Activated CD8-positive, alpha-beta memory T cell treated with anti-CD3 and anti-CD28 coated beads, Interleukin-2, amount 50 U/mL, for 1 hour (primary cell): ENCODE measurements at regions not wholly inside any gene's neighbourhood (a gene's known extent, or its start where the extent isn't known, plus 50 kb on each side); places are given as distances from the start of the nearest gene placed in this dataset.

Experiments used
- DNase-seq: peaks from one replicate; pipeline ENCODE4 v3.0.0-alpha.2; 2020; ENCODE audit errors: extremely low read depth

- DNase-seq: no peak
Measured at GRCh38 chr18:71754246-71754645, 789.9 kb downstream of the CBLN2 start.

- DNase-seq: no peak
Measured at GRCh38 chr18:71743634-71744033, 800.5 kb downstream of the CBLN2 start.

GRCh38 chr18:71729611-71730010, 814.5 kb downstream of the CBLN2 start:
- DNase-seq: no peak

DNA sequence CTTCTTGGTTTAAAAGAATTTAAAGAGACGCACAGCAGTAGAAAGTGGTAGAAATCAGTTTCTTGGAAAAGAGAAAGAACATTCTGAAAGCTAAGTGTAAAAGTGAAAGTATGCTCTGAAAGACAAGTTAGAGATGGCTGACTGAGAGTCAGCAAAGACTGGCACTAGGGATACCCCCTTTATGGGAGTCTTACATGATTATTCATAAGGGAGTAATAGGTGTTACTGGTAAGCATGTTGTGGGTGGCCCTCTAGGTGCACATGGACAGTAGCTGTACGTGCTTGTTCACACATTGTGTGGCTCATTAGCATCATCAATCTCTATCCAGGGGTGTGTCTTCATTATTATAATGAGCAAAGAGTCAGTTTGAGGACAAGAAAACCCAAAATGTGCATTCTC, 816.2 kb downstream of the CBLN2 start:
- DNase-seq: no peak

DNA sequence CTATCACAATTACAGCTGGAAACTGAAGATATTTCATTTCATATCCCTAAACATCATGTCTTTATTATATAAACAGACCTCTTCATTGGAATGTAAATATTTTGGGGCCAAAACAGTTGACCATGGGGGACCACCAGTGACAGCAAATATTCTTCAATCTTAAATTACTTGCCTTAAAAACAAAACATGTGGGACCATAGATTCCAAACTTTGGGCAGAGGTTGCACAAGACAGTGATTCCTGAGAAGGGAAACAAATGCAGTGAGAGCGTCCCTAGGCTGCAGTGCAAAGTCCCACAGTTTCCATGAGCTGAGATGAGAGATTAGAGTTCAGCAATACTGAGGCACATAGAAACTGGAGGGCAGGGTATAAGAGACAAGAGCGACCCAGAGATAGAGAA, 818.9 kb downstream of the CBLN2 start:
- no peak for DNase-seq

- DNase-seq: no peak
Measured at GRCh38 chr18:71707985-71708500, 836.1 kb downstream of the CBLN2 start.

DNA sequence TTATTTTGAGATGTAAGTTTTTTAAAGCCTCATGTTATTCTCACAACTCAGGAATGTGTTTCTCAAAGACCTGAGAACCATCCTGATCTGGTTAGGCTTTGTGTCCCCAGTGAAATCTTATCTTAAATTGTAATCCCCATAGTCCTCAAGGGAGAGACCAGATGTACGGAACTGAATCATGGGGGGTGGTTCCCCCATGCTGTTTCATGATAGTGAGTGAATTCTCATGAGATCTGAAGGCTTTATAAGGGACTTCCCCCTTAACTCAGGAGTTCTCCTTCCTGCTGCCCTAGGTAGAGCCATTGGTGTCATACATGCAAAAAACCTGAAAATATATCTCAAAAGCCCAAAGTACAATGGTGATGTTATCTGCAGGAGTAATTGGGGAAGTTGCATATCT, 836.7 kb downstream of the CBLN2 start:
- no peak for DNase-seq

GRCh38 chr18:71689416-71690160, 854.6 kb downstream of the CBLN2 start:
- no peak for DNase-seq

DNA sequence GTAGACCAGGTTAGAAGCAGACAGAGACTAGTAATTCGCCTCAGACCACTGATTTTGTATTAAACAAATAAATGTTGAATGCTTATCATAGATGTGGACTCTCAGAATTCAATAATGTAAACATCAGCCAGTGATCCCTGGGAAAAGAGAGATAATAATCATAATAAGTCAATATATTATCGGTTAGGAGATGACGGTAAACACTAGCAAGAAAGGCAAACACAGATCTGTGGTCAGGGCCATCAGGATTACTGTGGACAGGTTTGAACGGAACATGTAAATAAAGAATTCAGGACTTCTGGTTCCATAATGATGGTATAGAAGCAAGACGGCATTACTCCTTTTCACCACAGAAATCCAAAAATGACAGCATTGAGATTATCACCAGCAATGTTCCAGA, 861.6 kb downstream of the CBLN2 start:
- no peak for DNase-seq

DNA sequence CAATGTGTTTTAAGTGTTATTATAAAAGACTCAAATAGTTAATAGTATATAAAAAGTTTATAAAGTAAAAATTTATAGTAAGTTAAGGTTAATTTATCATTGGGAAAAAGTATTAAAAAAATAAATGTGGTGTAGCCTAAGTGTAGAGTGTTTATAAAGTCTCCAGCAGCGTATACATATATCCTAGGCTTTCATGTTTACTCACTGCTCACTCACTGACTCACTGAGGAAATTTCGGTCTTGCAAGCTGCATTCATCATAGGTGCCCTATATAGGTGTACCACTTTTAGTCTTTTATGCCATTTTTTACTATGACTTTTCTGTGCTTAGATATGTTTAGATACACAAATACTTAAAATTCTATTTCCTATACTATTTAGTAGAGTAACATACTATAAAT, 866.0 kb downstream of the CBLN2 start:
- no peak for DNase-seq

- no peak for DNase-seq
Measured at GRCh38 chr18:71673954-71674353, 870.2 kb downstream of the CBLN2 start.

- DNase-seq: no peak
Measured at GRCh38 chr18:71673498-71673897, 870.6 kb downstream of the CBLN2 start.

GRCh38 chr18:71666481-71666880, 877.7 kb downstream of the CBLN2 start:
- no peak for DNase-seq

GRCh38 chr18:71665131-71665530, 879.0 kb downstream of the CBLN2 start:
- DNase-seq: no peak

- no peak for DNase-seq
Measured at GRCh38 chr18:71643822-71644221, 900.3 kb downstream of the CBLN2 start.

- no peak for DNase-seq
Measured at GRCh38 chr18:71630696-71631095, 913.4 kb downstream of the CBLN2 start.

- no peak for DNase-seq
Measured at GRCh38 chr18:71625556-71626090, 918.5 kb downstream of the CBLN2 start.

- DNase-seq: no peak
Measured at GRCh38 chr18:71598374-71598773, 945.8 kb downstream of the CBLN2 start.

- DNase-seq: no peak
Measured at GRCh38 chr18:71597219-71597618, 946.9 kb downstream of the CBLN2 start.

DNA sequence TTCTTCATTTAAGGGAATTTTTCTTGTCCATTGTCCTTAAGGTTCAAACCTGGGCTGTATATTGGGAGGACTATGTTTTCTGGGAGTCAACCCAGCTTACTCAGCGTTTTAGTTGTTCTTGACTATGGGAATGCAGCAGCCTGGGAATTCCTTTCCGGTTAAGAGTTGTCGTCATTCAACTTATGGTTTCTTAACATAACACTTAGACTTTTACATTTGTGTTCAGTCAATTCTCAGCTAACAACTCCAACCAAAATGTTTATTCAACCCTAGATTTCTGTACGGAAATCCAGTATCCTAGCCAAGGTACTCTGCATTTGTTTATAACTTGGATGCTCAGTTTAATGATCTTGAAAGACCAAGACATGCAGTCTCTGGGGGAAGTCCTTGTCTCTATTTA, 960.9 kb downstream of the CBLN2 start:
- DNase-seq: no peak

- DNase-seq: no peak
Measured at GRCh38 chr18:71554686-71555085, 989.5 kb downstream of the CBLN2 start.

DNA sequence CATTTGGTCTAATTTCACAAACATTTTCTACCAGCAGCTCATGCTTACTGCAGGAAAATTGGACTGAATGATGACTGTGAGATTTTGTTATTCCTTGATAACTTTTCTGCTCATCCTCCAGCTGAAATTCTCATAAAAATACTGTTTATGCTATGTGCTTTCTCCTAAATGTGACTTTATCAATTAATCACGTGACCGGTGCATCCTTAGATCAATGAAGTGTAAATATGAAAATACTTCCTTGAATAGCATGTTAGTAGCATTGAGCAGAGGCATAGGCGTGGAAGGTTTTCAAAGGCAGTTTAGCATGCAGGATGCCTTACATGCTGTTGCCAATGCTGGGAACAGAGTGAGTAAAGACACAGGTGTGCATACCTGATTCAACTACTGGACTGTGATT, 1002.5 kb downstream of the CBLN2 start:
- no peak for DNase-seq

GRCh38 chr18:71529703-71530303, 1014.3 kb downstream of the CBLN2 start:
- no peak for DNase-seq
